H9 (cell line): ENCODE measurements at regions not wholly inside any gene's neighbourhood (a gene's known extent, or its start where the extent isn't known, plus 50 kb on each side); places are given as distances from the start of the nearest gene placed in this dataset.

ENCODE experiments used
- DNase-seq: peaks from one replicate; pipeline ENCODE4 v3.0.0-alpha.2; 2017
- H2AFZ ChIP-seq: one replicate; pipeline ENCODE4 v1.6.1; 2013; ENCODE audit warnings: mild to moderate bottlenecking, low read length, control low read depth, moderate library complexity
- H2AK5ac ChIP-seq: 2 replicates; pipeline ENCODE4 v1.6.1; 2013; ENCODE audit warnings: low read length, control low read depth, mixed read lengths; ENCODE audit not compliant: insufficient read length
- H2BK120ac ChIP-seq: one replicate; pipeline ENCODE4 v1.6.1; 2013; ENCODE audit warnings: low read depth, mild to moderate bottlenecking, low read length, control low read depth, inconsistent platforms; ENCODE audit not compliant: poor library complexity, severe bottlenecking
- H2BK12ac ChIP-seq: 2 replicates; pipeline ENCODE4 v1.6.1; 2013; ENCODE audit warnings: low read length, control low read depth, mixed read lengths, low read depth; ENCODE audit not compliant: insufficient read length
- H2BK15ac ChIP-seq: 2 replicates; pipeline ENCODE4 v1.6.1; 2013; ENCODE audit warnings: low read depth, low read length, control low read depth
- H2BK20ac ChIP-seq: one replicate; pipeline ENCODE4 v1.6.1; 2013; ENCODE audit warnings: low read depth, mild to moderate bottlenecking, low read length, control low read depth, inconsistent platforms; ENCODE audit not compliant: poor library complexity, severe bottlenecking
- H2BK5ac ChIP-seq: 2 replicates; pipeline ENCODE4 v1.6.1; 2013; ENCODE audit warnings: low read length, control low read depth, mixed read lengths; ENCODE audit not compliant: insufficient read length
- H3K14ac ChIP-seq: 2 replicates; pipeline ENCODE4 v1.6.1; 2013; ENCODE audit warnings: low read length, control low read depth; ENCODE audit not compliant: insufficient read depth
- H3K18ac ChIP-seq: 2 replicates; pipeline ENCODE4 v1.6.1; 2013; ENCODE audit warnings: low read depth, mild to moderate bottlenecking, mixed read lengths, low read length, control low read depth; ENCODE audit not compliant: insufficient read length
- H3K23ac ChIP-seq: 2 replicates; pipeline ENCODE4 v1.6.1; 2013; ENCODE audit warnings: low read length, control low read depth, mixed read lengths, low read depth; ENCODE audit not compliant: insufficient read length
- H3K23me2 ChIP-seq: 2 replicates; pipeline ENCODE4 v1.6.1; 2013; ENCODE audit warnings: low read depth, mild to moderate bottlenecking, mixed read lengths, low read length, control low read depth; ENCODE audit not compliant: insufficient read length, poor library complexity, severe bottlenecking
- H3K27ac ChIP-seq: 2 replicates; pipeline ENCODE4 v1.5.1; 2013; ENCODE audit warnings: low read length, control low read depth, mixed read lengths, low read depth; ENCODE audit not compliant: insufficient read length
- H3K27me3 ChIP-seq: 2 replicates; pipeline ENCODE4 v1.6.1; 2013; ENCODE audit warnings: low read length, control low read depth, inconsistent platforms; ENCODE audit not compliant: insufficient read depth
- H3K4ac ChIP-seq: 2 replicates; pipeline ENCODE4 v1.6.1; 2013; ENCODE audit warnings: low read depth, mild to moderate bottlenecking, control low read depth, inconsistent platforms, low read length, moderate library complexity
- H3K4me1 ChIP-seq: 2 replicates; pipeline ENCODE4 v1.6.1; 2013; ENCODE audit warnings: low read length, control low read depth, inconsistent platforms; ENCODE audit not compliant: insufficient read depth
- H3K4me2 ChIP-seq: 2 replicates; pipeline ENCODE4 v1.6.1; 2013; ENCODE audit warnings: low read length, control low read depth, mixed read lengths; ENCODE audit not compliant: insufficient read length, insufficient read depth
- H3K56ac ChIP-seq: 2 replicates; pipeline ENCODE4 v1.6.1; 2013; ENCODE audit warnings: low read depth, mild to moderate bottlenecking, mixed read lengths, low read length, control low read depth; ENCODE audit not compliant: insufficient read length
- H3K79me1 ChIP-seq: 2 replicates; pipeline ENCODE4 v1.6.1; 2013; ENCODE audit warnings: low read depth, mild to moderate bottlenecking, moderate library complexity, low read length, control low read depth, inconsistent platforms; ENCODE audit not compliant: insufficient read depth, poor library complexity, severe bottlenecking
- H3K79me2 ChIP-seq: 2 replicates; pipeline ENCODE4 v1.6.1; 2013; ENCODE audit warnings: low read length, control low read depth, inconsistent platforms; ENCODE audit not compliant: insufficient read depth
- H3K9ac ChIP-seq: 2 replicates; pipeline ENCODE4 v1.6.1; 2013; ENCODE audit warnings: low read length, control low read depth, mixed read lengths; ENCODE audit not compliant: insufficient read length; ENCODE audit errors: extremely low read depth
- H3K9me3 ChIP-seq: one replicate; pipeline ENCODE4 v1.6.1; 2013; ENCODE audit warnings: low read depth, low read length, inconsistent platforms; ENCODE audit not compliant: control insufficient read depth
- H3T11ph ChIP-seq: one replicate; pipeline ENCODE4 v1.6.1; 2013; ENCODE audit warnings: mild to moderate bottlenecking, low read length, control low read depth, inconsistent platforms
- H4K20me1 ChIP-seq: one replicate; pipeline ENCODE4 v1.6.1; 2013; ENCODE audit not compliant: control insufficient read depth, insufficient read length, insufficient read depth
- H4K5ac ChIP-seq: 2 replicates; pipeline ENCODE4 v1.6.1; 2013; ENCODE audit warnings: low read depth, mild to moderate bottlenecking, mixed read lengths, low read length, control low read depth; ENCODE audit not compliant: insufficient read length
- H4K8ac ChIP-seq: replicated peaks from 2 replicates; pipeline ENCODE4 v1.6.1; 2013; ENCODE audit warnings: low read length, control low read depth, mixed read lengths, low read depth; ENCODE audit not compliant: insufficient read length
- H4K91ac ChIP-seq: 2 replicates; pipeline ENCODE4 v1.6.1; 2013; ENCODE audit warnings: low read depth, mild to moderate bottlenecking, moderate library complexity, mixed read lengths, low read length, control low read depth; ENCODE audit not compliant: insufficient read length
- H3K27ac Mint-ChIP-seq, 3 experiments: 2 replicates in 2 of 3; 3 replicates in 1 of 3; pipeline ENCODE4 v1.8.0; 2020 to 2021; ENCODE audit warnings: mixed read lengths in 3 of 3, mild to moderate bottlenecking in 1 of 3, moderate library complexity in 1 of 3
- H3K27me3 Mint-ChIP-seq: 2 replicates; pipeline ENCODE4 v1.8.0; 2021; ENCODE audit warnings: low read depth, mild to moderate bottlenecking, moderate library complexity, mixed read lengths
- H3K36me3 Mint-ChIP-seq, 3 experiments: 2 replicates in 2 of 3; 3 replicates in 1 of 3; pipeline ENCODE4 v1.8.0; 2020 to 2021; ENCODE audit warnings: low read depth in 3 of 3, mixed read lengths in 3 of 3; ENCODE audit not compliant: insufficient read depth in 1 of 3
- H3K4me1 Mint-ChIP-seq, 2 experiments: 2 replicates each; pipeline ENCODE4 v1.8.0; 2020; ENCODE audit warnings: mixed read lengths in 2 of 2
- H3K4me3 Mint-ChIP-seq, 2 experiments: 2 replicates in 1 of 2; 3 replicates in 1 of 2; pipeline ENCODE4 v1.8.0; 2020 to 2021; ENCODE audit warnings: mild to moderate bottlenecking in 2 of 2, mixed read lengths in 2 of 2, moderate library complexity in 1 of 2
- H3K9me3 Mint-ChIP-seq, 2 experiments: 2 replicates in 1 of 2; 3 replicates in 1 of 2; pipeline ENCODE4 v1.8.0; 2020; ENCODE audit warnings: mild to moderate bottlenecking in 2 of 2, mixed read lengths in 2 of 2, moderate library complexity in 1 of 2
- WGBS: extraction: QIAGEN DNeasy Blood & Tissue Kit; methylation state at CpG from one replicate; pipeline ENCODE4 v1.1.7; 2013; ENCODE audit warnings: missing lambda C conversion rate, low lambda C conversion rate, mixed read lengths; ENCODE audit not compliant: insufficient read length; ENCODE audit errors: extremely low coverage; 5-methylcytosine and 5-hydroxymethylcytosine counted together
- TF ChIP-seq, protein P1 (sequence below): fragments of 200-600 bp; sonication (generic); conservative IDR thresholded peaks from 3 replicates; pipeline ENCODE4 v1.8.0; 2021; ENCODE audit warnings: antibody characterized with exemption, mild to moderate bottlenecking

DNA sequence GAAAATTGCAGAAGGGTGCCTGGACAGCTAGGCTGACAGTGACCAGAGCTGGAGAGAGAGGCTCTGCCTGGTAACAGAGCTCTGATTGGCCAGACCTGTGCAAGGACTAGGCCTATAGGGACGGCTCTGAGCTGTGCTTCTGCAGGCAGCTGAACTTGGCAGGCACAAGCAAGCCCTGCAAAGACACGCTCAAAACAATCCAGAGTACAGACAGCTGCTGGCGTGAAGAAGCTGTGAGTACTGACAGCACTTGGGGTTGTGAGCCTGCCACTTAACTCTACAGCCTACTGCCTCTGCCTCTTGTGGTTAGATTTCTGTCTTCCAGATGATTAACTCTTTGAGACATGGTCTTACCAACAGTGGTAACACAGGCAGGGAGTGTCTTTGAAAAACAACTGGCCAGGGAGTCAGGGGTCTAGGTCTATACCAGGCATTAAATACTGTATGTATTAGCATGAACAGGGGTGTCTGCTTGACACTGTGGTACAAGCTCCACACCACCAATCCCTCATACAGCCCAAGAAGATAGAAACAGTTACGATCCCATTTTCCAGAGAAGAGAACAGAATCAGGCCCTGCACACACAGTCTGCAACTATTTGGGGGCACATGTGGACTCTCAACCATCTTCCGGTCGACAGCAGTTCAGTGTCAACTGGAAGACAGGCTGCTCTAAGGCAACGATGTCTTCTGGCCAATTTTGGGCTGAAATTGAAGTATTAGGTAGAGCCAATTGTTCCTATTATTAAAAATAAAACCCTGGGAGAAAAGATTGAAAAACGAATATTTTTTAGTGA lies 568.4 kb downstream of the TNS1 start:
- Histone ChIP-seq H3K79me2 (no peaks in the 10 kb centered on the region), H2BK5ac (no peak overlapping the region), H4K91ac (no peak overlapping the region), H3K27ac (no peak overlapping the region), H3K9me3 (no peaks in the 10 kb centered on the region), H4K8ac (no peak overlapping the region), H3K23ac (no peak overlapping the region), H3K4me2 (peak overlapping the region; percentile 34), H4K20me1 (no peaks in the 10 kb centered on the region), H3K9ac (peak overlapping the region; percentile 24), H3K18ac (peak overlapping the region; percentile 73), H3K27me3 (no peaks in the 10 kb centered on the region), H2BK15ac (no peak overlapping the region), H3K14ac (peak overlapping the region; percentile 80; the same call in 1 of the 2 replicates), H3K23me2 (no peaks in the 10 kb centered on the region), H3K4ac (no peak overlapping the region), H2BK120ac (no peak overlapping the region), H2AK5ac (no peak overlapping the region), H2BK12ac (peak overlapping the region; percentile 47), H2AFZ (peak overlapping the region; percentile 91), H3K4me1 (peaks cover 3% of the 10 kb centered on the region; the same call in 1 of the 2 replicates), H4K5ac (peak overlapping the region; percentile 74), H3T11ph (no peak overlapping the region), H2BK20ac (no peak overlapping the region), H3K56ac (no peak overlapping the region), H3K79me1 (no peaks in the 10 kb centered on the region)
- WGBS = no CpG with 5 or more reads among the region's 8 CpGs
- no peaks in the 10 kb centered on the region for H3K9me3 Mint-ChIP-seq
- peak; percentile 93 for DNase-seq
- no peak overlapping the region for H3K4me3 Mint-ChIP-seq
- no peak overlapping the region; a peak in 1 of 7 replicates for H3K27ac Mint-ChIP-seq
- peaks cover 9% of the 10 kb centered on the region for H3K27me3 Mint-ChIP-seq
- TF ChIP-seq, protein P1, sequence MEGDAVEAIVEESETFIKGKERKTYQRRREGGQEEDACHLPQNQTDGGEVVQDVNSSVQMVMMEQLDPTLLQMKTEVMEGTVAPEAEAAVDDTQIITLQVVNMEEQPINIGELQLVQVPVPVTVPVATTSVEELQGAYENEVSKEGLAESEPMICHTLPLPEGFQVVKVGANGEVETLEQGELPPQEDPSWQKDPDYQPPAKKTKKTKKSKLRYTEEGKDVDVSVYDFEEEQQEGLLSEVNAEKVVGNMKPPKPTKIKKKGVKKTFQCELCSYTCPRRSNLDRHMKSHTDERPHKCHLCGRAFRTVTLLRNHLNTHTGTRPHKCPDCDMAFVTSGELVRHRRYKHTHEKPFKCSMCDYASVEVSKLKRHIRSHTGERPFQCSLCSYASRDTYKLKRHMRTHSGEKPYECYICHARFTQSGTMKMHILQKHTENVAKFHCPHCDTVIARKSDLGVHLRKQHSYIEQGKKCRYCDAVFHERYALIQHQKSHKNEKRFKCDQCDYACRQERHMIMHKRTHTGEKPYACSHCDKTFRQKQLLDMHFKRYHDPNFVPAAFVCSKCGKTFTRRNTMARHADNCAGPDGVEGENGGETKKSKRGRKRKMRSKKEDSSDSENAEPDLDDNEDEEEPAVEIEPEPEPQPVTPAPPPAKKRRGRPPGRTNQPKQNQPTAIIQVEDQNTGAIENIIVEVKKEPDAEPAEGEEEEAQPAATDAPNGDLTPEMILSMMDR = no peak
- no peaks in the 10 kb centered on the region for H3K36me3 Mint-ChIP-seq
- H3K4me1 Mint-ChIP-seq = peaks cover 24 to 26% of the 10 kb centered on the region in 2 experiments
